SK-N-MC (cell line): ENCODE measurements at regions not wholly inside any gene's neighbourhood (a gene's known extent, or its start where the extent isn't known, plus 50 kb on each side); places are given as distances from the start of the nearest gene placed in this dataset.

ENCODE experiments used
- EZH2 ChIP-seq: fragments of 200-600 bp; sonication (generic); IDR thresholded peaks from one replicate; pipeline ENCODE4 v1.6.1; 2017; ENCODE audit warnings: antibody characterized with exemption
- POLR2AphosphoS5 ChIP-seq: IDR thresholded peaks from 2 replicates; pipeline ENCODE4 v1.6.1; 2012; ENCODE audit warnings: mild to moderate bottlenecking, low read depth, low read length, borderline replicate concordance

GRCh38 chr15:36251450-36251849 lies 328.0 kb upstream of the CDIN1 start:
- TF ChIP-seq EZH2 (no peak), POLR2AphosphoS5 (no peak)
